ENCODE measurements at regions not wholly inside any gene's neighbourhood (a gene's known extent, or its start where the extent isn't known, plus 50 kb on each side); places are given as distances from the start of the nearest gene placed in this dataset.

DNA sequence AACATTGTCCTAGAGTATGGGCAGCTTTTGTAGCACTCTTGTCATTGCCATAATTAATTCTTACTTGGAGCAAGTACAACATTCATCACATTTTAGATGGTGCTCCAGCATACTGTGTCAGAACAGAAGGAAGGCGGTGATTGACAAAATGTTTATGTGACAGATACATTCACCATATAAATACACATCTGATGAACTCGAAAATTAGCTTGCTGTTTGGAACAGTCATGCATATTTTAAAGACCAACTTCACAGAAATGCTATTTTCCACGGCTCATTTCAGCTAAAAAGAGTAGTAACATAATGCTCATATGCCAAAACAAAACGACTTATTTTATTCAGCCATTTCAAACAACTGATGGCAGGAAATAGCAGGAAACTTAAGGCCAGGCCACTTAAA lies 302.7 kb downstream of the MRPL39 start:
- H2AFZ ChIP-seq (ENCODE audit: control insufficient read depth, low read length) = no peak overlapping the region
- dilution Hi-C loops (cut with MboI; ENCODE audit: extremely low pct_ligation_motif_present, low sequenced_read_pairs) = no loop called here
- no peaks in the 10 kb centered on the region for H3K79me2 ChIP-seq (ENCODE audit: control insufficient read depth, insufficient read depth, low read length)
- DNase-seq (ENCODE audit: low read depth, low spot score) = no peak
- no peaks in the 10 kb centered on the region for H4K20me1 ChIP-seq (ENCODE audit: control insufficient read depth, extremely low read depth, insufficient read depth, low read length)
- H3K9ac ChIP-seq (ENCODE audit: control insufficient read depth, extremely low read depth, insufficient read depth, low read length) = no peak overlapping the region
- TF ChIP-seq, protein P1, sequence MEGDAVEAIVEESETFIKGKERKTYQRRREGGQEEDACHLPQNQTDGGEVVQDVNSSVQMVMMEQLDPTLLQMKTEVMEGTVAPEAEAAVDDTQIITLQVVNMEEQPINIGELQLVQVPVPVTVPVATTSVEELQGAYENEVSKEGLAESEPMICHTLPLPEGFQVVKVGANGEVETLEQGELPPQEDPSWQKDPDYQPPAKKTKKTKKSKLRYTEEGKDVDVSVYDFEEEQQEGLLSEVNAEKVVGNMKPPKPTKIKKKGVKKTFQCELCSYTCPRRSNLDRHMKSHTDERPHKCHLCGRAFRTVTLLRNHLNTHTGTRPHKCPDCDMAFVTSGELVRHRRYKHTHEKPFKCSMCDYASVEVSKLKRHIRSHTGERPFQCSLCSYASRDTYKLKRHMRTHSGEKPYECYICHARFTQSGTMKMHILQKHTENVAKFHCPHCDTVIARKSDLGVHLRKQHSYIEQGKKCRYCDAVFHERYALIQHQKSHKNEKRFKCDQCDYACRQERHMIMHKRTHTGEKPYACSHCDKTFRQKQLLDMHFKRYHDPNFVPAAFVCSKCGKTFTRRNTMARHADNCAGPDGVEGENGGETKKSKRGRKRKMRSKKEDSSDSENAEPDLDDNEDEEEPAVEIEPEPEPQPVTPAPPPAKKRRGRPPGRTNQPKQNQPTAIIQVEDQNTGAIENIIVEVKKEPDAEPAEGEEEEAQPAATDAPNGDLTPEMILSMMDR (optimal IDR thresholded peaks at IDR 0.05 in 1 of 3, IDR thresholded peaks at IDR 0.05 in 1 of 3, conservative IDR thresholded peaks at IDR 0.05 in 1 of 3; ENCODE audit: extremely low read depth in 1 of 3, insufficient read depth in 2 of 3, low read length in 3 of 3) = no peak
- no peak for TF ChIP-seq EZH2 (IDR thresholded peaks at IDR 0.05; ENCODE audit: low read length)
- H3K4me2 ChIP-seq (ENCODE audit: control insufficient read depth, extremely low read depth, insufficient read depth, low read depth, low read length) = no peak overlapping the region
- H3K4me1 ChIP-seq (ENCODE audit: control insufficient read depth, extremely low read depth, insufficient read depth, low read length) = no peaks in the 10 kb centered on the region
- H3K27ac ChIP-seq (ENCODE audit: control insufficient read depth, insufficient read depth, low read length) = no peak overlapping the region
- no peaks in the 10 kb centered on the region for H3K27me3 ChIP-seq (ENCODE audit: control insufficient read depth, extremely low read depth, insufficient read depth, low read length)
- no peak for FAIRE-seq
- H3K9me1 ChIP-seq (ENCODE audit: control insufficient read depth, extremely low read depth, insufficient read depth, low read length) = no peaks in the 10 kb centered on the region
- H3K9me3 ChIP-seq (ENCODE audit: control insufficient read depth, low read depth, low read length) = no peaks in the 10 kb centered on the region
- H3K36me3 ChIP-seq (ENCODE audit: control insufficient read depth in 2 of 2, extremely low read depth in 1 of 2, insufficient read depth in 2 of 2, low read length in 2 of 2) = no peaks in the 10 kb centered on the region
- H3K4me3 ChIP-seq (ENCODE audit: control insufficient read depth in 2 of 3, extremely low read depth in 1 of 3, insufficient read depth in 2 of 3, low read depth in 1 of 3, low read length in 3 of 3) = no peak overlapping the region

DNA sequence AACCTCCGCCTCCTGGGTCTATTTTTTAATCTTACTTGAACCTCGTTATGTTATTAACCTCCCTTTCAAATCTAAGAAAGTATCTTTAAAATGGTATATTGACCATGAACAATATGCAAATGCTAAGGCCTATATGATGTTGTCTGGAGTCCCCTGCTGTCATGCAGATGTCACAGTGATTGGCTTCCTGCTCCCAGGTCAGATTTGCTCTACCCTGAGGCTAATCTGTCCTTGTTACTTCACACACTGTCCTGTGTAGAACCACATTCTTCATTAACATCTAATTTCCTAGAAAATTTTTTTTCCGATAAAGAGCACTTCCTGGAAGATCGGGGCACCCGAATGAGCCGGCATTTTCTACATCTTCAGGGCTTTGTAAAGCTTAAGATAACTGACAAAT lies 306.6 kb downstream of the MRPL39 start:
- H4K20me1 ChIP-seq (ENCODE audit: control insufficient read depth, extremely low read depth, insufficient read depth, low read length) = no peaks in the 10 kb centered on the region
- dilution Hi-C loops (cut with MboI; ENCODE audit: extremely low pct_ligation_motif_present, low sequenced_read_pairs) = no loop called here
- FAIRE-seq (no peak), DNase-seq (ENCODE audit: low read depth, low spot score) (no peak)
- no peak overlapping the region for H3K27ac ChIP-seq (ENCODE audit: control insufficient read depth, insufficient read depth, low read length)
- H3K36me3 ChIP-seq (ENCODE audit: control insufficient read depth in 2 of 2, extremely low read depth in 1 of 2, insufficient read depth in 2 of 2, low read length in 2 of 2) = no peaks in the 10 kb centered on the region
- H3K4me3 ChIP-seq (ENCODE audit: control insufficient read depth in 2 of 3, extremely low read depth in 1 of 3, insufficient read depth in 2 of 3, low read depth in 1 of 3, low read length in 3 of 3) = no peak overlapping the region
- no peak overlapping the region for H3K4me2 ChIP-seq (ENCODE audit: control insufficient read depth, extremely low read depth, insufficient read depth, low read depth, low read length)
- TF ChIP-seq, protein P1 (optimal IDR thresholded peaks at IDR 0.05 in 1 of 3, IDR thresholded peaks at IDR 0.05 in 1 of 3, conservative IDR thresholded peaks at IDR 0.05 in 1 of 3; ENCODE audit: extremely low read depth in 1 of 3, insufficient read depth in 2 of 3, low read length in 3 of 3) = no peak
- TF ChIP-seq EZH2 (IDR thresholded peaks at IDR 0.05; ENCODE audit: low read length) = no peak
- H3K4me1 ChIP-seq (ENCODE audit: control insufficient read depth, extremely low read depth, insufficient read depth, low read length) = no peaks in the 10 kb centered on the region
- H3K9ac ChIP-seq (ENCODE audit: control insufficient read depth, extremely low read depth, insufficient read depth, low read length) = no peak overlapping the region
- no peaks in the 10 kb centered on the region for H3K9me1 ChIP-seq (ENCODE audit: control insufficient read depth, extremely low read depth, insufficient read depth, low read length)
- H3K27me3 ChIP-seq (ENCODE audit: control insufficient read depth, extremely low read depth, insufficient read depth, low read length) = no peaks in the 10 kb centered on the region
- H3K9me3 ChIP-seq (ENCODE audit: control insufficient read depth, low read depth, low read length) = no peaks in the 10 kb centered on the region
- H3K79me2 ChIP-seq (ENCODE audit: control insufficient read depth, insufficient read depth, low read length) = no peaks in the 10 kb centered on the region
- no peak overlapping the region for H2AFZ ChIP-seq (ENCODE audit: control insufficient read depth, low read length)

Data from keratinocyte (primary cell).